HEK293T (cell line): ENCODE measurements at regions not wholly inside any gene's neighbourhood (a gene's known extent, or its start where the extent isn't known, plus 50 kb on each side); places are given as distances from the start of the nearest gene placed in this dataset.

Experiments
- ARNT ChIP-seq: fragments of 450-650 bp; IDR thresholded peaks from 2 replicates; pipeline ENCODE4 v1.6.1; 2017; ENCODE audit warnings: mild to moderate bottlenecking
- BHLHE40 ChIP-seq: fragments of 450-650 bp; IDR thresholded peaks from 2 replicates; pipeline ENCODE4 v1.6.1; 2016; ENCODE audit warnings: mild to moderate bottlenecking, moderate library complexity, borderline replicate concordance
- ELF4 ChIP-seq: fragments of 450-650 bp; IDR thresholded peaks from 2 replicates; pipeline ENCODE4 v1.6.1; 2017; ENCODE audit warnings: antibody characterized with exemption
- FOXA1 ChIP-seq: fragments of 450-650 bp; IDR thresholded peaks from 2 replicates; pipeline ENCODE4 v1.6.1; 2016; ENCODE audit warnings: mild to moderate bottlenecking
- FOXK2 ChIP-seq: fragments of 450-650 bp; IDR thresholded peaks from 2 replicates; pipeline ENCODE4 v1.6.1; 2016; ENCODE audit warnings: mild to moderate bottlenecking
- FOXM1 ChIP-seq: fragments of 450-650 bp; IDR thresholded peaks from 2 replicates; pipeline ENCODE4 v1.6.1; 2017; ENCODE audit warnings: mild to moderate bottlenecking, borderline replicate concordance
- HDGF ChIP-seq: fragments of 450-650 bp; IDR thresholded peaks from 2 replicates; pipeline ENCODE4 v1.6.1; 2017; ENCODE audit warnings: antibody characterized with exemption, borderline replicate concordance
- L3MBTL2 ChIP-seq: fragments of 450-650 bp; conservative IDR thresholded peaks from 2 replicates; pipeline ENCODE4 v1.6.1; 2016; ENCODE audit warnings: mild to moderate bottlenecking
- LEF1 ChIP-seq: fragments of 450-650 bp; IDR thresholded peaks from 2 replicates; pipeline ENCODE4 v1.6.1; 2017; ENCODE audit warnings: mild to moderate bottlenecking, borderline replicate concordance
- SP1 ChIP-seq: fragments of 450-650 bp; IDR thresholded peaks from 2 replicates; pipeline ENCODE4 v1.6.1; 2017
- SUZ12 ChIP-seq: fragments of 450-650 bp; IDR thresholded peaks from 2 replicates; pipeline ENCODE4 v1.6.1; 2016; ENCODE audit warnings: mild to moderate bottlenecking
- ZNF384 ChIP-seq: fragments of 450-650 bp; IDR thresholded peaks from 2 replicates; pipeline ENCODE4 v1.6.1; 2016
- TF ChIP-seq, protein P1 (sequence below): fragments of 450-650 bp; IDR thresholded peaks from 2 replicates; pipeline ENCODE4 v1.6.1; 2016

DNA sequence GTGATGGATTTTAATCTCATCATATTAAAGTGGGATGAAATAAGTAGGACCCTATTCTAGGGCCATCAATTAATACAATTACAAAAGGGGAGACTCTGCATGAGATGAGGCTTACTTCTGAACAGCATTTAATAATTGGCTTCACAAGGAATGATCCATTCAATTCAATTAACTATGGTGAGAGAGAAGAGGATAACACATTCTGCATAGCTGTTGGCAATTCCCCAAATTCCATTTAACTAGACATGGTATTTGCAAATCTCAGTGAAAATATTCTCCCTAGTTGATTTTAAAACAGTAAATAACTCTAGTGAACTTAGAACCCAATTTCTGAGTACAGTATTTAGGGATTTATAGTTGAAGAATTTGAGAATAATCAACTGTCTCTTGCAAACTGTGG, 145.3 kb downstream of the NOC3L start:
- TF ChIP-seq BHLHE40, result no peak
- TF ChIP-seq SP1, result no peak
- no peak for TF ChIP-seq ZNF384
- TF ChIP-seq ELF4, result no peak
- no peak for TF ChIP-seq SUZ12
- TF ChIP-seq FOXK2, result no peak
- TF ChIP-seq L3MBTL2, result no peak
- TF ChIP-seq, protein P1, sequence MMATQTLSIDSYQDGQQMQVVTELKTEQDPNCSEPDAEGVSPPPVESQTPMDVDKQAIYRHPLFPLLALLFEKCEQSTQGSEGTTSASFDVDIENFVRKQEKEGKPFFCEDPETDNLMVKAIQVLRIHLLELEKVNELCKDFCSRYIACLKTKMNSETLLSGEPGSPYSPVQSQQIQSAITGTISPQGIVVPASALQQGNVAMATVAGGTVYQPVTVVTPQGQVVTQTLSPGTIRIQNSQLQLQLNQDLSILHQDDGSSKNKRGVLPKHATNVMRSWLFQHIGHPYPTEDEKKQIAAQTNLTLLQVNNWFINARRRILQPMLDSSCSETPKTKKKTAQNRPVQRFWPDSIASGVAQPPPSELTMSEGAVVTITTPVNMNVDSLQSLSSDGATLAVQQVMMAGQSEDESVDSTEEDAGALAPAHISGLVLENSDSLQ, result no peak
- TF ChIP-seq FOXM1, result no peak
- TF ChIP-seq HDGF, result no peak
- TF ChIP-seq FOXA1, result no peak
- no peak for TF ChIP-seq LEF1
- TF ChIP-seq ARNT, result no peak
